GM10248 (cell line): ENCODE measurements at regions not wholly inside any gene's neighbourhood (a gene's known extent, or its start where the extent isn't known, plus 50 kb on each side); places are given as distances from the start of the nearest gene placed in this dataset.

Source experiments
- CTCF ChIA-PET: fragments of 300-600 bp; sonication (Branson Sonifier 250); formaldehyde crosslinking; extraction: SDS; loops from one replicate; lab custom pipeline; 2021; ENCODE audit warnings: antibody characterized with exemption; lab: Yijun Ruan, JAX
- POLR2A ChIA-PET: fragments of 350-650 bp; sonication (Branson Sonifier 250); formaldehyde crosslinking; extraction: SDS; loops from one replicate; lab custom pipeline; 2020; ENCODE audit warnings: antibody characterized with exemption; lab: Yijun Ruan, JAX
- DNase-seq: peaks from one replicate; pipeline ENCODE4 v3.0.0; 2012; ENCODE audit errors: extremely low spot score
- CTCF ChIP-seq: IDR thresholded peaks from 2 replicates; pipeline ENCODE4 v1.5.1; 2012; ENCODE audit warnings: mild to moderate bottlenecking, low read depth; ENCODE audit errors: extremely low read depth, missing control alignments, control extremely low read depth

- CTCF ChIA-PET, result interaction anchor here (1.3 kb wide), 2 partner anchors 31 to 69 kb away, joined by 3 read pairs; no protein-coding TSS in a partner anchor
- no peak for TF ChIP-seq CTCF
Observed at GRCh38 chr12:59182658-59183455, 262.6 kb upstream of the LRIG3 start.

GRCh38 chr12:59182191-59182590, 261.9 kb upstream of the LRIG3 start:
- peak; percentile 16 for DNase-seq
- ChIA-PET POLR2A (no interaction called here), CTCF (interaction anchor here (1.3 kb wide), 2 partner anchors 30 to 68 kb away, joined by 3 read pairs; no protein-coding TSS in a partner anchor)
- no peak for TF ChIP-seq CTCF

More at GRCh38 chr12:59182658-59183455, 262.6 kb upstream of the LRIG3 start:
- POLR2A ChIA-PET, result no interaction called here
- DNase-seq, result no peak

GRCh38 chr12:59181196-59181777, 261.0 kb upstream of the LRIG3 start:
- DNase-seq, result no peak
- POLR2A ChIA-PET, result no interaction called here
- CTCF ChIA-PET, result interaction anchor here (1.3 kb wide), 2 partner anchors 30 to 68 kb away, joined by 3 read pairs; no protein-coding TSS in a partner anchor
- TF ChIP-seq CTCF, result no peak

GRCh38 chr12:59179231-59179630, 258.9 kb upstream of the LRIG3 start:
- ChIA-PET CTCF (no interaction called here), POLR2A (no interaction called here)
- DNase-seq, result no peak
- TF ChIP-seq CTCF, result no peak

GRCh38 chr12:59173695-59174094, 253.4 kb upstream of the LRIG3 start:
- no peak for TF ChIP-seq CTCF
- DNase-seq, result no peak
- ChIA-PET CTCF (interaction anchor here (1.3 to 2.1 kb wide), 2 partner anchors 11 to 12 kb away, joined by 4 to 5 read pairs; no protein-coding TSS in a partner anchor), POLR2A (no interaction called here)

GRCh38 chr12:59168647-59169046, 248.3 kb upstream of the LRIG3 start:
- DNase-seq, result no peak
- CTCF ChIA-PET, result interaction anchor here (1.9 kb wide), 1 partner anchor 18 kb away, joined by 7 read pairs; no protein-coding TSS in a partner anchor
- TF ChIP-seq CTCF, result no peak
- POLR2A ChIA-PET, result no interaction called here
